SKM-1 (cell line): ENCODE measurements at regions not wholly inside any gene's neighbourhood (a gene's known extent, or its start where the extent isn't known, plus 50 kb on each side); places are given as distances from the start of the nearest gene placed in this dataset.
"Not testable (repeated sequence)": the region's sequence is repeated elsewhere in the genome, so short reads cannot be mapped to it uniquely, and the experiment has no call there.

ENCODE experiments used
- DNase-seq: peaks from one replicate; lab custom pipeline; 2025; ENCODE audit not compliant: unreplicated experiment; lab: John Stamatoyannopoulos, UW

DNA sequence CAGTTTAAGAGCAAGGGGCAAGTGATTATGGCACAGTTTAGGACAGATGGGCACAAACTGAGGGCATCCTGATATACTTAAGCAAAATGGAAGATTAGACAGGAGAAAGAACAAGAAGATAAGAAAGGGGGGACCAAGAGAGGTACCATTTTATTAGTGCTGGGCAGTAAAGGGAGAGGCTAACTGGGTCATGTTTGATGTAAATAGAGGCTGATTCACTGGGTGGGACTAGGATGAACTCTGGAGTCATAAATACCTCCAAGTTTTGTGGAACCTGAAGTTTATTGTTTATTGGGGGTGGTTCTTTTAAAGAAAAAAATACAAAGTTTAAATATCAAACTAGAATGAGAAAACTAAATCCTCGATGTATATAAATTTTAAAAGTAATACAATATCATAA is 1067.2 kb upstream of the GYPC start:
- DNase-seq, result no peak

GRCh38 chr2:125591954-125592353 is 1064.0 kb upstream of the GYPC start:
- DNase-seq, result no peak

- no peak for DNase-seq
Observed at GRCh38 chr2:125593036-125593435, 1062.9 kb upstream of the GYPC start.

DNA sequence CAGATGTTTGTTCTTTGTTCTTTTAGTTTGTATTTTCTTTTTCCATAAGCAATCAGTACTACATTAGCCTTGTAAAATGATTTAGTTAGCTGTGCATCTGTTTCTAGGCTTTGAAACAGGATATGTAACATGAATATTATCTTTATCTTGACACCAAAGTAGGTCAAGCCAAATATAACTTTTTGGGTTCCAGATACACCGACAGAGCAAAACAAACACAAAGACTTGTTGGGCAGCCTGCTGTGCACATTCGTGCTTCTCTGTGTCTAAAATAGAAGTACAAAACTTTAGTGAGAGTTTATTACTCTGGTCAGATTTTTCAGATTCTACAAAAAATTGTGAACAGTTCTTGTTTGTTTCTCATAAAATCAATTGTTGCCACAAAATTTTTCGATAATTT is 1059.3 kb upstream of the GYPC start:
- DNase-seq, result no peak

GRCh38 chr2:125615438-125615837 is 1040.5 kb upstream of the GYPC start:
- DNase-seq, result no peak

GRCh38 chr2:125630377-125630776 is 1025.6 kb upstream of the GYPC start:
- DNase-seq, result no peak

GRCh38 chr2:125634662-125635061 is 1021.3 kb upstream of the GYPC start:
- DNase-seq, result no peak

DNA sequence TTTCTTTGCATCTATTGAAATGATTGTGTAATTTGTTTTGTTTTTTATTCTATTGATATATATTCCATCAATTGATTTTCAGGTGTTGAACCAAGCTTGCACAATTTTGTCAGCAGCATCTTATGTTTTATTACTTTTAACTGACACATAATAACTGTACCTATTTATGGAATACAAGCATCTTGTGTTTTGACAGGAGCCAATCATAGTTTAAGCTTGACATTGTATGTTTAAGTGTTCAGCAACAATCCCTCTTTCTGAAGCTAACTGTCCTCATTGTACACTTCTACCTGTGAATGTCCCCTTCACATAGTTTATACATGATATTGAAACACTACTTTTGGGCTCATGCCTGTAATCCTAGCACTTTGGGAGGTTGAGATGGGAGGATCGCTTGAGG is 1017.6 kb upstream of the GYPC start:
- DNase-seq, result no peak

GRCh38 chr2:125642032-125642431 is 1013.9 kb upstream of the GYPC start:
- DNase-seq, result no peak

- no peak for DNase-seq
Observed at GRCh38 chr2:125643128-125643527, 1012.8 kb upstream of the GYPC start.

DNA sequence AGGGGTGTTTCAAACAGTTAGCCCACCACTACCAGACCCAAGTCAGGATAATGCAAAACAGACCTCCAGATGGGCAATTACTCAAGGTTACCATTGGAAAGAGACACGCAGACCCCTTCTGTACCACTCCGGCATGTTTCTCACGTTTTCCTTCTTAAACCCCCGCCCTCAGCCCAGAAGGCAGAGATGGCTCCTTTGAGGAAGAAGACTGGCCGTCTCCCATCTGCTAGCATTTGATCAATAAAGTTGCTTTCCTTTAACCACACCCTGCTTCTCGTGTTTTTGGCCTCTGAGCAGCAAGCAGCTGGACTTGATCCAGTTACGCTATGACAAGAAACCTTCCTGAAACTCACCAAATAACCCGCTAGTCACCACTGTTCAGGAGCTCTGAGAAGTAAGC is 1012.4 kb upstream of the GYPC start:
- no peak for DNase-seq

DNA sequence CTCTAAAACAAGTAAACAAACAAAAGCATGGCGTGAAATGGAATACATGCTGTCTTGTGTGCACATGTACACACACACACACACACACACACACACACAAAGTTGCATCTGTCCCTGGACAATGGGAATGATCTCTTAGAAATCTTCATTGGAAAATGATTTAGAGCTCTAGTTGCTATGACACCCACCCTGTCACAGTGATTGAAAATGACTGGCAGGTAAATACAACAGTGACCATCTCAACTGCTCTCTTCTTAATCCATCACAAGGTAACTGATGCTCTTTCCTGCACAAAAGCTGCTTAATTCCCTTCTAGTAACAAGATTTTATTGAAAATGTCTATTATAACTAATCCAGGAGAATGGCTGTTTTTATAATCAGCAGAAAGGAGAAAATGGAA is 1011.7 kb upstream of the GYPC start:
- no peak for DNase-seq

- DNase-seq, result no peak
Observed at GRCh38 chr2:125652280-125652679, 1003.7 kb upstream of the GYPC start.

DNA sequence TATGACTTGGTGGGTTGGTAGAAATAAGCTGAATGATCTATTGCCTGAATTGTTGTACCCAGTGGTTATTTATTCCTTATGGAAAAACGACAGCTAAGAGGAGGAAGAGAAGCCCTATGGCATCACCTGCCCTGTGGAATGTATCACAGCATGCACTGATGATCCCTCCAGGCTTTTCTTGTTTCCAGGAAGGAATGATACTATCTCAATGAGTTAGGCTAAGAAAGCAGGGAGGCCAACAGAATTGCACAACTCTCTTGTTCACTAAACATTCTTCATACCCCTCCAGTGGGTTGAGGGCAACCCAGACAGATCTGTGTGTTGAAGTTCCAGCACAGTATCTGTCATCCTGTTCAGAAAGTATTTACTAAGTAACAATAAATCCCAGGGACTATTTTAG is 1001.7 kb upstream of the GYPC start:
- DNase-seq, result no peak

GRCh38 chr2:125656190-125656589 is 999.8 kb upstream of the GYPC start:
- DNase-seq, result no peak

DNA sequence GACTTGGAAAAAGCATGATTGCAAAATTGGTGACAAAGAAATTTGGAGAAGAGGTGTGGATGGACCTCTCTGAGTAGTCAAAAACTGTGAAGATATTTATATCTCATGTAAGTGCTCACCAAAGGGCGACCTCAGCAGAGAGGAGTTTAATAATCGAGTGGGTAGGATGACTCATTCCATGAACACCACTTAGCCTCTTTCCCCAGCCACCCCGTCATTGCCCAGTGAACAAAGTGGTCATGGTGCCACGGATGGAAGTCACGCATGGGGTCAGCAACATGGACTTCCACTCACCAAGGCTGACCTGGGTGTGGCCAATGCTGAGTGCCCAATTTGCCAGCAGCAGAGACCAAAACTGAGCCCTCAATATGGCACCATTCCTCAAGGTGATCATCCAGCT is 997.4 kb upstream of the GYPC start:
- DNase-seq, result no peak

DNA sequence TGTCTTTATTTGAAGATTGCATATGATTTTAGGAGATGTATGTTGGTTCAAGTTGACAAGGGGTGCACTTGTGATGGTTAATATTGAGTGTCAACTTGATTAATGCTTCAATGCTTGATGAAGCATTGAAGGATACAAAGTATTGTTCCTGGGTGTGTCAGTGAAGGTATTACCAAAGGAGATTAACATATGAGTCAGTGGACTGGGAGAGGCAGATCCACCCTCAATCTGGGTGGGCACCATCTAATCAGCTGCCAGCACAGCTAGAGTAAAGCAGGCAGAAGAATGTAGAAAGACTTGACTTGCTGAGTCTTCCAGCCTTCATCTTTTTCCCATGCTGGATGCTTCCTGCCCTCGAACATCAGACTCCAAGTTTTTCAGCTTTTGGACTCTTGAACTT is 995.6 kb upstream of the GYPC start:
- not testable (repeated sequence) for DNase-seq

GRCh38 chr2:125667630-125668029 is 988.3 kb upstream of the GYPC start:
- DNase-seq, result no peak

DNA sequence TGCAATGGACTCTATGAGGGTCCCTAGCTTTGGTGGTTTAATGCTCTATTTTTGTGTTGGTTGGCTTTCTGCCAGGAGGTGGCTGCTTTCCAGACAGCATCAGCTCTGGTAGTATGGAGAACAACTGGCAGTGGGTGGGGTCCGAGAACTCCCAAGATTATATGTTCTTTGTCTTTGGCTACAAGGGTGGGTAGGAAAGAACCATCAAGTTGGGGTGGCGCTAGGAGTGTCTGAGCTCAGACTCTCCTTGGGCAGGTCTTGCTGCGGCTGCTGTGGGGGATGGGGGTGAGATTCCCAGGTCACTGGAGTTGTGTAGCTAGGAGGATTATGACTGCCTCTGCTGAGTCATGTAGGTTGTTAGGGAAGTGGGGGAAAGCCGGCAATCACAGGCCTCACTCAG is 976.1 kb upstream of the GYPC start:
- no peak for DNase-seq

DNA sequence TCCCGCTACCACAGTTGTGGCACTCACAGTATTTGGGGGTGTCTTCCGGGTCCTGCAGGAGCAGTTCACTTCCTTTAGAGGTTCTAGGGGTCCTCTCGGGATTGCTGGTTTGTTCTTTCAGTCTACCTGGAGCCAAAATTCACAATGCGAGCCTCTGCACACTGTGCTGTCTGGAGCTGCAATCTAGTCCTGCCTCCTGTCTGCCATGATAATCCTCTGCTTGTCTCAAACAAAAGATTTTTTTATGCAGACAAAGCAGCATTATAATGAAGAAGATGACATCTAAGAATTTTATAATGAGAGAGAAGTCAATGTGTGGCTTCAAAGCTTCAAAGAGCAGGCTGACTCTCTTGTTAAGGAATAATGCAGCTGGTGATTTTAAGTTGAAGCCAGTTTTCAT is 975.1 kb upstream of the GYPC start:
- DNase-seq, result no peak

DNA sequence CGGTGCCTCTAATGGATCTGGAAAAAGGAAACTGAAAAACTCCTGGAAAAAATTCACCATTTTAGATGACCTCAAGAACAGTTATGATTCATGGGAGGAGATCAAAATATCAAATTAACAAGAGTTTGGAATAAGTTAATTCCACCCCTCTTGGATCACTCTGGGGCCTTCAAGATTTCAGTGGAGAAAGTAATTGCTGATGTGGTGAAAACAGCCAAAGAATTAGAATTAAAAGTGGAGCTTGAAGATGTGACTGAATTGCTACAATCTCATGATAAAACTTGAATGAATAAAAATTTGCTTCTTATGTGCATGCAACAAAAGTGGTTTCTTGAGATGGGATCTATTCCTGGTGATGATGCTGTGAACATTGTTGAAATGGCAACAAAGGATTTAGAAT is 974.4 kb upstream of the GYPC start:
- no peak for DNase-seq

- no peak for DNase-seq
Observed at GRCh38 chr2:125681976-125682805, 973.8 kb upstream of the GYPC start.

DNA sequence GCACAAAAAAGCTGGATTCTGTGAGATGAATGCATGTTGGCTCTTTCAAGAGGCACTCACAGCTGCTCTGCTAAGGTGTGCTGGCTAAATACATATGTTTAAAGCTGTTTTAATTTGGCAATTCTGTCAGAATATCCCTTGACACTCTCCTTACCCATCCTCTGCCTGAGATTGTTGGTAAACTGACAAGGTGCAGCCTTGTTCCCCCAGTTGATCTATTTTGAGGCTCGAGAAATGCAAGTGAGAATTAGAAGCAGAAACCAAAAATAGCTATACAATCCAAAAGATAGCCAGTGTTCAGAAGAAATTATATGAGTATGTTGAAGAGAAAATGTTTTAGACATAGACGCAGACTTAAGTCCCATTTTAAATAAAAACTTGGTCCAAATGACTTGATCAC is 971.7 kb upstream of the GYPC start:
- DNase-seq, result no peak
